NCI-H128 (cell line): ENCODE measurements at regions not wholly inside any gene's neighbourhood (a gene's known extent, or its start where the extent isn't known, plus 50 kb on each side); places are given as distances from the start of the nearest gene placed in this dataset.

ENCODE experiments used
- DNase-seq: peaks from one replicate; lab custom pipeline; 2025; ENCODE audit not compliant: unreplicated experiment; lab: John Stamatoyannopoulos, UW

DNA sequence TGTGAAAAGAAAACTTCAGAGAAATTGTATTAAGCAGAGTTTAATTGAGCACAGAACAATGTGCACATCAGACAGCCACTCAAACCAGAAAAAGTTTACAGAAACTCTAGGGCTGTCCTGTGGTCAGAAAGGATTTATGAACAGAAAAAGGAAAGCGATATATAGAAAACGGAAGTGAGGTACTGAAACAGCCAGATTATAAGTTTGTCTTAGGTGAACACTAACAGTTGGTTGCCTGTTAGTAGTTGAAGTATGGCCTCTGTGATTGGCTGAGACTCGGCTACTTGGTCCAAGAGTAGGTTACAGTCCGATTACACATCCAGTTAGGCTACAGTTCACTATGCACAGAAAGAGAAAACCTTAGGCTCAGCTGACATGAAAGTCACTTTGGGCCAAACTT, 1232.5 kb upstream of the RAG2 start:
- DNase-seq: no peak

DNA sequence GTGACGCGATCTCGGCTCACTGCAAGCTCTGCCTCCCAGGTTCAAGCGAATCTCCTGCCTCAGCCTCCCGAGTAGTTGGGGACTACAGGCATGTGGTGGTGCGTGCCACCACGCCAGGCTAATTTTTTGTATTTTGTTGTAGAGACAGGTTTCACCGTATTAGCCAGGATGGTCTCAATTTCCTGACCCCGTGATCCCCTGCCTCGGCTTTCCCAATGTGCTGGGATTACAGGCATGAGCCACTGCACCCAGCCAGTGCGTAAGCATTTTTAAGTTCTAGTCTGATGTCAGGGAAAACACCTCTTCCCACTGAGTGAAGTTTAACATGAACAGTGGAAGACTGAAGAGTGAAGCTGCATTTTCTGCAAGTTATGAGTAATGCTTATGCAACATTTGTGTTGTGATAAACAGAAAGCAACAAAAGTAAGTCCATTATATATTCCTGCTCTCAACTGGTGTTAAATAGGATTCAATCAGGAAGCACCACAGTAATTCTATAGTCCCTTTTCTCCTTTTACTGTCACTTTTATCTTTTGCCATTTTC, 1219.8 kb upstream of the RAG2 start:
- DNase-seq: no peak

DNA sequence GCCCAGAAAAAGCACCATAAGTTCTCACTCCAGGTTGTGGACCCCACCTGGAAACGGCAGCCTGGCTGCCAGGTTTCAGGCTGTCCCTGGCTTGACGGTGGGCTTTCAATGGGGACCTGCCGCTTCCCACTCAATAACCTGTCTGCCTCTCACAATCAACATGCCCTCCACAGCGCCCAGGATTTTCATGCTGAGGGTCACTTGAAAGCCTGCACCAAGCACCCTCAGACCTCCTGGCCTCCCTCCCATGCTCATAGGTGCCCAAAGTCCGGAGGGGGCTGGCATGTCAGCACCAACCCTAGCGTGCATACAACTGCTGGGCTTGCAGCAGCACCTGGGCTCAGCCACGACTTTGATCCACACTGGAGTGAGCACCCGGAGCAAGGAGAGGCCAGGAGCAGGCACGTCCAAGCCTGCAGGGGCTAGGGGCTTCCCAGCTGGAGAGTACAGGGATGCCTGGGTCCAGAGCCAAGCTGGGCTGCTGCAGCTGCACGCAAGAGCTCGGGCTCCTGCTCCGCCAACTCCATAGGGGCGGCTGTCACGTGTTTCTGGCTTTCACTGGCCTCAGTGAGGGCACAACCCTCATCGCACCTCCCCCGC, 1214.3 kb upstream of the RAG2 start:
- DNase-seq: no peak

DNA sequence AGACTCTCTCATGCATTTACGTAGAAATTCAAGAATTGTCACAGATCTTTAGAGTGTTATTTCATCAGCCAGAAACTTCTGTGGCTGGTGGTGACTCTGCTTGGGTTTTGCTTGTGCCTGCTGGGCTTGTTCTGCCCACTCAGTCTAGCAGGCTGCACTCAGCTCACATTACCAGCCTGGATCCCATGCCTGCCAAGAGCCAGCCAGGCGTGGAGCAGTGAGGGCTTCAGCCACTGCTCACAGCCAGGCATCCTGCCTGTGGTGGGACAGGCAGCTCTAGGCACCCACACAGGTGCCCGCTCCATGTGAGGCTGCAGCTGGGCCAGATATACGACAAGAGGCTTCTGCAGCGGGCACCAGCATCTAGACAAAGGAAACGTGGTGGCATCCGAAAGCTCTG, 1213.3 kb upstream of the RAG2 start:
- DNase-seq: no peak

DNA sequence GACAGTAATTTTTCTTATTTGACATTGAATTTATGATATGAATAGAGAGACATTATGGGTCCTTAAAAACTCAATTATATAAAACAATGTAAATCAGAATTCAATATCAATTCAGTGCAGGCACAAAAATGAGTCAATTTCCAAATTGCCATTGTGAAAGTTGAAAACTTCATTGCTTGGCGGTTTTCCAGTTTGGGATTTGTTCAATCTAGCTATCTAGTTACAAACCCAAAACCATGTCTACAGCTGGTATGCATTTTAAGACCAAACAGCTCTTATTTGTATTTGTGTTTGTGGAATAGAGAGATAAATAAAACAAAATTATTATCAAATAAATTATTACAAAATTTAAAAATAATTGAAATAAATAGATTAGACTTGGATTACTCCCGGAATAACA, 1206.6 kb upstream of the RAG2 start:
- DNase-seq: no peak

DNA sequence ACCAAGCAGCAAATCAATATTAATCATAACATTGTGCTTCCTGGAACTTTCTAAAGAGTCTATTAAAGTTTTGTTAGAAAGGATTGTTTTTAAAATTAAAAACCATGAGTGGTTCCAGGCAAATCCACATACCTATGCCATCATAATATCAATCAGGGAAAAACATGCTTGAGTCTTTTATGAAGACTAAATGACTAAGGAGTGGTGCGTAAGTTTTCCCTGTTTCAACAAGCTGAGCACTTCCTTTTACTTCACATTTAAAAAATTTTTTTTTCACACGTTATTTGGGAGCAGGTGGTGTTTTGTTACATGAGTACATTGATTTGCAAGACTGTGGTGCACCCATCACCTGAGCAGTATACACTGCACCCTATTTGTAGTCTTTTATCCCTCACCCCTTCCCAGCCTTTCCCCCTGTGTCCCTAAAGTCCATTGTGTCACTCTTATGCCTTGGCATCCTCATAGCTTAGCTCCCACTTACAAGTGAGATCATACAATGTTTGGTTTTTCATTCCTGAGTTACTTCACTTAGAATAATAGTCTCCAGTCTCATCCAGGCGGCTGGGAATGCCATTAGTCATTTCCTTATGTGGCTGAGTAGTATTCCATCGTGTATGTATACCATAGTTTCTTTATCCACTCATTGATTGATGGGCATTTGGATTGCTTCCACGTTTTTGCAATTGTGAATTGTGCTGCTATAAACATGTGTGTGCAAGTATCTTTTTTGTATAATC, 1190.3 kb upstream of the RAG2 start:
- no peak for DNase-seq

DNA sequence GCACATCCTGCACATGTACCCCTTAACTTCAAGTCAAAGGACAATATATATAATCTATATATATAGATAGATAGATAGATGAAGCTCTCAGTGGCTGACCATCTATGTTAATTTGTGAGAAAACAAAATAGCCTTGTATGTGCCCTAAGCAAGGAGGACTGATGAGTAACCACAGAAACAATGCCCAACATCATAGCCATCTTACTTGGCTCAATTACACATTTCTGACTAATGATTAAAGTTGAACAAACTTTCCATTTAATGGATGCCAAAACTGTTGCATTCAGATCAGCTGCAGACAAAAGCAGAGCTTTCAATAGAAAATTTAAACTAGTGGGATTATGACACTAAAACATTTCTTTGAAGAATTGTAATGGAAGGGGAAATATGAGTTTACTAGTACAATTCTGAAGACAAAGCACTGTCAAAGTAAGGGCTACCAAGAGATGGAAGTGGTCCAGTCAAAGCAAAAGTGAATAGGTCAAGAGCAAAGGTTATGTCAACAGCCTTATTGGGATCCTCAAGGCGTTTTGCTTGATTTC, 1188.2 kb upstream of the RAG2 start:
- DNase-seq: no peak

DNA sequence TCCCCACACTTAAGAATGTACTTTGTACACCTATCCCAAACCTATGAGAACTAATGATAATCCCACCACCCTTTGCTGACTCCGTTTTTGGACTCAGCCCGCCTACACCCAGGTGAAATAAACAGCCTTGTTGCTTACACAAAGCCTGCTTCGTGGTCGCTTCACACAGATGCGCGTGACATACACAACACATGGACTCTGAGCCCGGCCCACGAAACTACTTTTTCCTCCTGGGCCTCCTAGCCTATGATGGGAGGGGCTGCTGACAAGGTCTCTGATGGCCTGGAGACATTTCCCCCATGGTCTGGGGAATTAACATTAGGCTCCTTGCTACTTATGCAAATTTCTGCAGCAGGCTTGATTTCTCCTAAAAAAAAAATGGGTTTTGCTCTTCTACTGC, 1176.4 kb upstream of the RAG2 start:
- DNase-seq: no peak

DNA sequence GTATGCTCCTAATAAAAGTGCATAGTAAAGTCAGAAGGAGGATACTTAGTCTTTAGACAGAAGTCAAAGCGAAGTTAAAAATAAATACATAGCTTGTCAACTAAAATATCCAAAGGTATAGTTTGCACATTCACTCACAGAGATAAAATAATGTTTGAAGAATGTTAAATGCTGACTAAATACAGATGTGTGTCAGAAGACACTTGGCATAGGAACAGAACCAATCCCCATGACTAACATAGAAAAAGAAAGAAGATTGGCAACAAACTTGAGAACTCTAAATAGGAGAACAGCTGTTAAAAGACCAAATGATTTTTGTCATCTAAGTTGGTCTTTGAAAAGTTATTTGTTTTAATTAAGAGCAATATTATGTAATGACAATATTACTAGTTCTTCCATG, 1172.1 kb upstream of the RAG2 start:
- no peak for DNase-seq

DNA sequence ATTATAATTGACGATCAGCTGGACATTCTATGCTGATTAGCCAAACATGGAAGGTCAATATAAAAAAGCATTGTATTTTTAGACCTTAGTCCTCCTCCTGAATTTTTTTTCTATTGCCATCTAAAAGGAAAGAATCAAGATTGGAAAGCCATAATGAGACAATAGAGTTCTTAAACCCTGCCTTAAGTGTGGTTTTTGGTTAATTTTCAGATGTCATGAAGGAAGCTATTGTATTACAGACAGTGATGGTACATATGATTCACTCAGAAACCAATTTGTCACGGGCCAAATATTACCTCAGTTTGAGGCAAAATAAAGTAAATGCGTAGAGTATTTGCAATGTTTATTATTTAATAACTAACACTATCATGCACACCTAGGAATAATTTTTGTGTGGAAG, 1164.0 kb upstream of the RAG2 start:
- no peak for DNase-seq

DNA sequence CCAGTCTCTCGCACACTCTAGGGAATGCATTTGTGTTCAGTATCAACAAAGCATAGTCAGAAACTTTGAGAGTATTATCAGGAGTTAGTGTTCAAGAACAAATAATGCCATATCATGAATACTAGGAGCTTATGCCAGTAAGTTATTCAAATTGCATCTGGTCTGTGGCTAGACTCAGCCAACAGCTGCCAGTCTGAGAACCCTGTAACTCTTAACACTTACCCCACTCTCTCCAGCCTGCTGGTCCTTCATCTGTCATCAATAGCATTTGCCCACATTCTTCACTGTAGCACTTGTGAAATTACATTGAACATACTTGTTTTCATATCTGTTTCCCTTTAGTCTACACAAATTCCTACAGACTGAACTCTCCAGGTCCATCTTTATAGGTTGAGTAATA, 1157.5 kb upstream of the RAG2 start:
- no peak for DNase-seq

DNA sequence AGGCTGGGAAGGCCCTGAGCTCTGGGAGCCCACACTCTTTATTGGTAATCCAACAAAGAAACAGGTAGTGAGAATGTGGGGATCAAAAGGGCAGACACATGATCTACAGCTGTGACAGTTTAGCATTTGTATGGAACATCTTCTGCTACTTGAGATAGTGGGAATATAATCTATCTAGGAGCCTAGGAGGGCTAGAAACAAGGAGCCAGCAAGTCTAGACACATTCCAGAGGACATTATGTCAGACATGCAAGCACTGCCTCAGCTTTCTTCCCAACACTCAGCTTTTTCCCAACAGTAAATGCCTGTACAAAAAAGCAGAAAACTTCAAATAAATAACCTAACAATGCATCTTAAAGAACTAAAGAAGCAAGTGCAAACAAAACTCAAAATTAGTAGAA, 1150.6 kb upstream of the RAG2 start:
- no peak for DNase-seq

DNA sequence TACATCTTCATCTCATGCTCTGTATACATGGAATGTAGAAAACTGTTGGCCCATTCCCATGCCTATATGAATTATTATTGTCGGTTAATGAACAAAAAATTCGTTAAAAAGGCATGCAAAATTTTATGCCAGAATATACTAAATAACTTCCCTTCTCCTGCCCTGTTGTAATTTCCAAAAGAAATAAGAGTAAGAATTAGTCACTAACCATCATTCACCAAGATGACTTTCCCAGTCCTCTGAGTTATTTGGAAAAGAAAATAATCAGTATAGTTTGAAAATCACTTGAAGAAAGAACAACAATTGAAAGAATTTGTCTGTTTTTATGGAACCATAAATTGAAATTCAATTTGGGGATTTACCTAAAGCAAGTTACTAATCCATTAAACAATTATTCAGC, 1149.1 kb upstream of the RAG2 start:
- no peak for DNase-seq

DNA sequence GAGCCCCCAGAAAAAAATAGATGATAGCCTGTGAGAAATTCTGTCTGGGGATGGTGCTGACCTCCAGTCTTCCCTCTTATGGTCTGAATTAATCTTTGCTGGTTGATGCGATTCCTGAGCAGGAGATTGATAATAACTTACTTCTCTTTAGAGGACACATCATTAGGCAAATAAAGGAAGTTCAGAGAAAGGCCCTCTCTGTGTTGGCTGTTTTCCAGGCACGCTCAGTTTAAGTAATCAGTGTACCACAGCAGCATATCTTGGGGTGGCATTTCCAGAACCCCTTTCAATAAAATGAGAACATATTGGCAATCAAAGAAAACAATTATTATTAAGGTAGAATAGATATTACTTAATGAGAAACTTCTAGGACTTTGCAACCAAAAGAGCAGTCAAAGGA, 1129.3 kb upstream of the RAG2 start:
- no peak for DNase-seq

DNA sequence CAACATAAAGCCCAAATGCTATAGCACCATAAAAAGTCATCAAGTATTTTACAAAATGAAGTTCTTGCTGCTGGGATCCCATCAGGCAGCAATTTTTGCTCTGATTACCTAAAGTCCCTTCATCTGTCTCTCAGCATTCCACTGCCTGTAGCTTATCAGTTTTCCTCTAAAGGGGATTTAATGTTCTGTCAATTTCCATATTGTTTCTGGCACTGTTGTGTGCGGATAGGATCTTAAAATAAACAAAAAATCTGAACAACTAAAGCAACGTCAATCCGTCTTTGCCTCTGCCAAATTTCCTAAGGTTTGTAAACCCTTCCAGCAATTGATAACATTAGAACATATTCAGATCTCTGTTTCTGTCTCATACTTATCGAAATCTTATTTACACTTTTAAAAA, 1126.3 kb upstream of the RAG2 start:
- no peak for DNase-seq

DNA sequence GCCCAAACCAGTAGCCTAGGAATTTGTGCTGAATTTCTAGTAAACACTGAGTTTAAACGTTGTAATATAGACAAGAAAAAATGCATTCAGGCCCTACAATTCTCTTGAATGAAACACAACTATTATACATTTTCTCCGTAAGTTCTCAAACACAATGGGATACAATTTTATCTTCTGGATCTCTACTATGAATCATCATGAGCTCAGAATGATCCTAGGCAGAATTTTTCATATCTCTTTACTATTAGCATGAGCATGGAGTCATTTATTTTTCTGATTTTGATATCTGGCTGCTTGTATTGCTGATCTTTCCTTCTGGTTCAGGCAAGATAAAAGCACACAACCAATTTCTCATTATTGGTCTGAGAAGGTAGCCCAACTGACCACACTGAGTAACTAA, 1123.4 kb upstream of the RAG2 start:
- no peak for DNase-seq

DNA sequence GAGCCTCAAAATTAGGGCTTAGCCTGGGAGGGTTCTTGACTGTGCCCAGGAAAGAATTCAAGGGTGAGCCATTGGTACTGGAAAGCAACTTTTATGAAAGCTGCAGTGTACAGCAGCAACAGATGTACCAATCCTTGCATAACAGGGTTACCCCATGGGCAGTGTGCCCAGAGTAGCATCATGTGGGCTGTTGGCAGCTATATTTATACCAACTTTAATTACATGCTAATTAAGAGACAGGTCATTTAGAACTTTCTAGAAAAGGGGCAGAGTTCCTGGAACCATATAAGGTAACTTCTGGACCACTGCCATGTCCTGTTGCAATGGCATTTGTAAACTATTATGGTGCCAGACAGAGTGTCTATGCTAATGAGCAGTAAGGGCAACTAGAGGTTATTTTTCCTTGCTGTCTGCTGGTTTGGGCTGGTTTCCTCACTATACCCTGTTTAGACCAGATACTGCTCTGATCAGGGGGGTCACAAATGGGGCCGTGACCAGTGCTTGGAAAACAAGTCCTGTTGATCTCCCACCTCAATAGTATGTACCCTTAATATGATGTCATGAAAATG, 1120.5 kb upstream of the RAG2 start:
- DNase-seq: no peak

DNA sequence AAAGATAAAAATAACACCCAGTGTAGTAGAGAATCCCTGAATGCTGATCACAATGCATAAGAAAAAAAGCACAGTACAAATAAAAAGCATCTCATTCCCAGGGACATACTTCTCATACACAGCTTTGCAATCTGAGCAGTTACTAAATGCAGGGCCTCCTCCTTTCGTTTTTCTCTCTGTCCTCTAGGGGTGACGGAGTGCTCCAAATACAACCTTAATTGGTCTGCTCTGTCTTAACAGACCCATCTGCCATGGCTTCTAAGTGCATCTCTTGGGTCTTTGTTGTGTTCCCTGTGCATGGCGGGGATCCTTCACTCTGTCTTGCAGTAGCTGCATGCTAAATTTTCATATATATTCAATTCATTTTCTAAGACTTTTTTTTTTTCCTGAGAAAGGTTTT, 1114.2 kb upstream of the RAG2 start:
- DNase-seq: no peak

DNA sequence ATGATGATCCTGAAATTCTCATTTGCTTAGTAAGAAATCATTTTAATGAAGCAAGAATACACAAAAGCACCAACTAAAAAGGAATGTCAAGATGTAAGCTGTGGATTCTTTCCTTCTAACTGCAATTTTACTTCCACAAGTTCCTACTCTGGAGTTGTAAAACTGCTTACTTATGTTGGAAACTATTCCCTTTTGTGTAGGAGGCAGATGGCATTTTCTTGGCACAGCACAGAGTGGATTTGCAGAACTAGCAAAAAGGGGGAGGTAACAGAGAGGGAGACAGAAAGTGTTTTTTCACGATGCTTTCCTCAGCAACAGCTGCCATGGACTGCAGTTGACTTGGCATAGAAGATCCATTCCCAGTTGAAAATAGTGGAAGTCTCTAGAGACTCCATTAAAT, 1112.0 kb upstream of the RAG2 start:
- DNase-seq: no peak

DNA sequence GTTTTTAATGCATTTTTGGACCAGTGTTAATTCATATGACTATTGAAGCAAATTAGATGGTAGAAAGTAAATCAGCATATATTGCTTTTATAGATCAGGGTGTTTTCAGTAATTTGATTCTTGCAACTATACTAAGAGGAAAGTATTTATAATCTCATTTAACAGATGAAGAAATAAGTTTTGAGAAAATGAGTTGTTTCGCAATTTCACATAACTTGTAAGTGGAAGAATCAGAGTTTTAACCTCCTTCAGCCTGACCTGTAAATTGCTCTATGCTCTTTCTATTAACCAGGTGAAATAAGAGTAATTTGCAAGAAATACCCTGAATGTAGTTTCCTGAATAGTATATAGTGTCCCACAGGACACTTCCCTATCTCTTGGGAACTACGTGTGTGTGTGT, 1106.8 kb upstream of the RAG2 start:
- DNase-seq: no peak

DNA sequence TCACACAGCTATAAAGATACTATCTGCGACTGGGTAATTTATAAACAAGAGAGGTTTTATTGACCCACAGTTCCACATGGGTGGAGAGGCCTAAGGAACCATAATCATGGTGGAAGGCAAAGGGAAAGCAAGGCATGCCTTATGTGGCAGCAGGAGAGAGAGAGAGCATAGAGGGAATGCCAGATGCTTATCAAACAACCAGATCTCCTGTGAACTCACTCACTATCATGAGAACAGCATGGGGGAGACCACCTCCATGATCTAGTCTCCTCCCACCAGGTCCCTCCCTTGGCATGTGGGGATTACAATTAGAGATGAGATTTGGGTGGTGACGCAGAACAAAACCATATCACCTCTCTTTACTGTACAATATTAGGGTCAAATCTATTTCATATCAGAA, 1101.6 kb upstream of the RAG2 start:
- DNase-seq: no peak

DNA sequence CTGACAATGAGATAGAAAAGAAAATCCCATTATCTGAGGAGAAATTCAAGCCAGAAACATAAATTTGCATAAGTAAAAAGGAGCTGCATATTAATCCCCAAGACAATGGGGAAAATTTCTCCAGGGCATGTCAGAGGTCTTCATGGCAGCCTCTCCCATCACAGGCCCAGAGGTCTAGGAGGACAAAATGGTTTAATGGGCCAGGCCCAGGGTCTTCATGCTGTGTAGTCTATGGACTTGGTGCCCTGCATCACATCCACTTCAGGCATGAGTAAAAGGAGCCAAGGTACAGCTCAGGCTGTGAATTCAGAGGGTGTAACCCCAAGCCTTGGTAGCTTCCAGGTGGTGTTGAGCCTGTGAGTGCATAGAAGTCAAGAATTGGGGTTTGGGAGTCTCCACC, 1097.2 kb upstream of the RAG2 start:
- DNase-seq: no peak
